Heart left ventricle (tissue), 13 donors: ENCODE measurements at regions not wholly inside any gene's neighbourhood (a gene's known extent, or its start where the extent isn't known, plus 50 kb on each side); places are given as distances from the start of the nearest gene placed in this dataset.
"Not testable (repeated sequence)": the region's sequence is repeated elsewhere in the genome, so short reads cannot be mapped to it uniquely, and the experiment has no call there.

Experiments used
- POLR2A ChIP-seq, 2 donors: fragments of 450-650 bp; IDR thresholded peaks; one replicate each; pipeline ENCODE4 v1.6.1; 2017; ENCODE audit warnings: antibody characterized with exemption in 2 of 2, mild to moderate bottlenecking in 2 of 2, moderate library complexity in 2 of 2
- TF ChIP-seq, protein P1 (sequence below), 12 donors: fragments of 200-600 bp; sonication (generic) in 4 of 12; IDR thresholded peaks; one replicate each; pipeline versions ENCODE4 v1.5.0 to v1.8.0; 2018 to 2022; ENCODE audit warnings: antibody characterized with exemption in 12 of 12, mild to moderate bottlenecking in 5 of 12
- donor health status: ischemic (EF 13 %, LVEDD 7.1; RV severe dilation, severe dysfunction).
- donor health status: DM: no; HTN: yes; CAD: no.
- donor health status: DM: no; HTN: no; CAD: no.
- donor health status: ischemic (EF 25% LVEDD 6.9; RV normal size, moderate dysfunction).
- donor health status: ischemic (EF 25% LVEDD 5.7; RV mildly dilated, moderate dysfunction).
- donor health status: ischemic (EF 35%, LVEDD 5.7; RV mildly dilated, moderate dysfunction).
- donor health status: nonischemic (EF 11% LVEDD 7.7; RV severe dilation, severe dysfunction).
- donor health status: DM: yes; HTN: yes; CAD: no.
- donor health status: PGD.
- donor health status: ischemic (EF 29% LVEDD 5.4; RV normal size, mild dysfunction).
- donor health status: nonischemic (EF 23%, LVEDD 6.1; RV moderate dilation, normal function).

DNA sequence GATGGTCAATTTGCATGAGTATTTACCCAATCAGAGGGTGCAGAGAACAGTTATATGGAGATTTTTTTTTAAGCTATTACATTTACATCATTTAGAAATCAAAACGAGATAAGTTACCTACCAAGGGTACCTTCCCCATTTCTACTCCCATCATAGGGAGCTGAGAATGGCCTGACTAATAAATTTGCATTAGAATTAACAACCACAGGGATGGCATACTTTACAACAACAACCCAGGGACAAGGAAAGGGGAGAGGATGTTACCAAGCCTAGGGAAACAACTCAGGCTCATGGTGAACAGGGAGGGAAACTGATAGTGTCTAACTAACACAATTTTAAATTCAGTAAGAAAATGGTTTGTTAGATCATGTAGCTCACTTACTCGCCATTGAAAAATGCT is 105.8 kb upstream of the ZNF658 start:
- TF ChIP-seq POLR2A (IDR thresholded peaks at IDR 0.05), result not testable (repeated sequence)
- TF ChIP-seq, protein P1, sequence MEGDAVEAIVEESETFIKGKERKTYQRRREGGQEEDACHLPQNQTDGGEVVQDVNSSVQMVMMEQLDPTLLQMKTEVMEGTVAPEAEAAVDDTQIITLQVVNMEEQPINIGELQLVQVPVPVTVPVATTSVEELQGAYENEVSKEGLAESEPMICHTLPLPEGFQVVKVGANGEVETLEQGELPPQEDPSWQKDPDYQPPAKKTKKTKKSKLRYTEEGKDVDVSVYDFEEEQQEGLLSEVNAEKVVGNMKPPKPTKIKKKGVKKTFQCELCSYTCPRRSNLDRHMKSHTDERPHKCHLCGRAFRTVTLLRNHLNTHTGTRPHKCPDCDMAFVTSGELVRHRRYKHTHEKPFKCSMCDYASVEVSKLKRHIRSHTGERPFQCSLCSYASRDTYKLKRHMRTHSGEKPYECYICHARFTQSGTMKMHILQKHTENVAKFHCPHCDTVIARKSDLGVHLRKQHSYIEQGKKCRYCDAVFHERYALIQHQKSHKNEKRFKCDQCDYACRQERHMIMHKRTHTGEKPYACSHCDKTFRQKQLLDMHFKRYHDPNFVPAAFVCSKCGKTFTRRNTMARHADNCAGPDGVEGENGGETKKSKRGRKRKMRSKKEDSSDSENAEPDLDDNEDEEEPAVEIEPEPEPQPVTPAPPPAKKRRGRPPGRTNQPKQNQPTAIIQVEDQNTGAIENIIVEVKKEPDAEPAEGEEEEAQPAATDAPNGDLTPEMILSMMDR (IDR thresholded peaks at IDR 0.05), result not testable (repeated sequence)
